ENCODE measurements at regions not wholly inside any gene's neighbourhood (a gene's known extent, or its start where the extent isn't known, plus 50 kb on each side); places are given as distances from the start of the nearest gene placed in this dataset.
A peak's percentile ranks its signal among the peaks of the same experiment; 100 is the strongest.

DNA sequence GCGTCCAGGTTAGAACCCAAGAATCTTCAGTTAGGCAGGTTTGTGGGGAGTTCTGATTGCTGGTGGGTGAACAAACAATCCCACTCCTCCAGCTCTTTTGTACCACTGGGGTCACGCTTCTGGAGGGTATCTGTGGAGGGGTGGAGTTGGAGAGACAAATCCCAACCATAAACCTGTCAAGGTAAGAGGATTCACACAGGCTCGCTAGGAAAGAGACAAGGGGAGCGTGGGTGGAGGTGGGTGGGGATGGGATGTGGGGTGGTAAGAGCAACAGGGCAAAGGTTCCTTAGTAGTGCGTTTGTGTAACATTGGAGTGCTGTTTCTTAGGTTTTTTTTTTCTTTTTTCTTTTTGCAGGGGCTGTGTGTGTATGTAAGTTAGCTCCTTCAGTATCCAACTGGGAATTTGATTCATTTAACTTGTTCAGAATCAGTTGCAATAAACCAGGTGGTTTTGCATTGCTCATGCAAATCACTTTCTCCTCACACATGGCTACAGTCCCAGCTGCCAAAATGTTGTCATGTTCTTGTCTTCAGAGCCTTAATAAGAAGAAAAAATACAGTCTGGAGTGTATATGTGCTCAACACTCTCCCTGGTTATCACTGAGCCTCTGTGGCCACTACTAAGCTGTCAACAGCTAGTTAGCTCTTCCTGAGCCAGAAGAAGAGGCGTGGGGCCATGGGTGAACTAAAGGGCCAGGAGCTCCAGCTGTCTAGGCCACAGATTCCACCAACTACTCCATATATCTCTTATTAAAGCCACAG is 164.0 kb upstream of the RAD23B start:
- no peak for DNase-seq (ENCODE audit: low spot score)

DNA sequence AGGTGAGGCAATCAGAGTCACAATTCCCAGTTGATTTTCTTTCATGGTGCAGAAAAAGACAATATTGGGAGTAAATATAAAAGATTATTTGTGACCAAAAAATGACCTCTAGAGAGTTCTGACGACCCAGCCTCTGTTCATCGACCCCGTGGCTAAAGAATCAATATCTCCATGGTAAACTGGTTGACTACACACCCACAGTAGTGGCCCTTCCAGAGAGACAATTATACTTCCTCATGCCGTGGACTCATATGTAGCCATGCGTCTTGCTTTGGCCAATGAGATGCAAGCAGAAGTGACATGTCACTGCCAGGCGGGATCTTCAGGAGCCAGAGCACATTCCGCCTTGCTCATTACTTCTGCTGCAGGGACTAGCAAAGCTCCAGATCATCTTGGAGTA is 163.3 kb upstream of the RAD23B start:
- DNase-seq (ENCODE audit: low spot score) = no peak

DNA sequence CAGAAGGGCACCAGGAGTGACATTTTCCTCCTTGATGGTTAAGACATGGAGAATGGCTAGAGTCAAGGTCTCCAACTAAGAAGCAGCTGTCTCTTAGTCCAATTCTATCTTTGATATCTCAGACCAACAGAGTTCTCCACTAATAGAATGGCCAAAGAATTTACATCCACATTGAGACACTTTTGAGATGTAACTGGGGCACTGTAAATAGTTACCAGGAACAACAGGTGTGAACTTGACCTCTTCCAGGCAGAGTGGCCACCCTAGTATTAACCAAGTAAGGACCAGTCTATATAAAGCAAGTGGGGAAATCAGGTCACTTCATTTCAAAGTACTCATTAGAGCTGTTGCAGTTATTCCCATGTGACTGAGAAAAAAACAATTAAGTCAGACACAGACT is 159.7 kb upstream of the RAD23B start:
- no peak for DNase-seq (ENCODE audit: low spot score)

DNA sequence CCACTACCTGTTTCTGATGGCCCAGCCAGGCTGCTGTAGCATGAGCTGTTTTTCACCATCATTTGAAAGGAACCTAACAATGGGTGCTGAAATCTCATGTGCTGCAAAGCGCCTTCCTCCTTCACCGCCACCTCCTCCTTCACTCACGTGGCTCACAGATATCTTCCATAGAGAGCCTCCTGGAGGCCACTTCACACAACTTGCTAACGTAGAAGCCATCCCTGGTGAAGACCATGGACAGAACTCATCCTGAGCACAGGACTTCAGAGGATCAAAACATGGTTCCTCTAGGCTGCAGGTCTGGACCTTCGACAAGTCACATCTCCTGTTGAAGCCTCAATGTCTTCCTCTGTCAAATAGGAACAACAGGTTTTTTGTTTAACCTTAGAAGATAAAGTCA is 155.5 kb upstream of the RAD23B start:
- no peak for DNase-seq (ENCODE audit: low spot score)

DNA sequence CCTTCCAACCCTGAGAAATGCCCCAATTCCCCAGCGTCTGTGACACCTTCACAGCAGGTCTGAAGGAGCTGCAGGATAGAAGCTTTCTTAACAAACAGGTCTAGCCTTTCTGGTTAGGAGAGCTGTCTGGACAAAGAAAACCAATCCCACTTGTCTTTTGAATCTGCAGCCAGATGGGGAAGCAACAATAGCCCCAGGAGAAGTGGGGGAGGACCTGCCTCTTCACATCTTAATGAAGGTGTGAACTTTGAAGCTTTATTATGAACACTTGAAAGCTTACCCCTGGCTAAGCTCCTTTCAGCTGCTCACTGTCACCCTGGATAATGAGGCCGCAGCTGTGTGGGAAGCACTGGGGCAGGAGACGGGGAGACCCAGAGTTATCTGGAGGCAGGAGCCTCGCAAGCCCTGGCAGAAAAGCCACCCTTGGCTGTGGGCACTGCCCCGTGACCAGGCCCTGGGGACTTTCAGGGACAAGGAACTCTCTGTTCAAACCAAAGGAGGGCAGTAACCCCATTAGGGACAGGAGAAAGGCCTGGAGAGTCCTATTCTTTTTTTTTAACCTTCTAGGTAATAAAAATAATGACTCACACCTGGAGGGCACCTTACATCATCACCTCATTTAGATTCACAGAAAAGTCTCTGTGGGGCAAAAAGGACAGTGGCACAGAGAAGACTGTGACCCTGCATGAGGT is 151.8 kb upstream of the RAD23B start:
- no peak for DNase-seq (ENCODE audit: low spot score)

DNA sequence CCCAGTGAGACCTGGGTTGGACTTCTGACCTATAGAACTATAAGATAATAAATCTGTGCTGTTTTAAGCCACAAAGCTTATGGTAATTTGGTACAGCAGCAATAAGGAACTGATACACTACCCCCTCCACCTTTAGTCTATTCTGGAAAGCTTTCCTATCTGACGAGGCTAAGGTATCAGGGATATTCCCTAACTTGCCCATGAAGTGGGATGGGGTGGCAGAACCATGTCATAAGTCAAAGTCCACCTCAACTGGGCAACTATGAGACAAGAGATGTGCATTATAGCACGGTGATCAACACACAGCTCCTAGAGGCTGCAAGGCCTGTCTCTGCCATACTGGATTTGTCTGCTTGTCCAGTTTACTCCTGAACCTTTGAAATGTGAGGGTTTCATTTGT is 146.8 kb upstream of the RAD23B start:
- DNase-seq (ENCODE audit: low spot score) = no peak

DNA sequence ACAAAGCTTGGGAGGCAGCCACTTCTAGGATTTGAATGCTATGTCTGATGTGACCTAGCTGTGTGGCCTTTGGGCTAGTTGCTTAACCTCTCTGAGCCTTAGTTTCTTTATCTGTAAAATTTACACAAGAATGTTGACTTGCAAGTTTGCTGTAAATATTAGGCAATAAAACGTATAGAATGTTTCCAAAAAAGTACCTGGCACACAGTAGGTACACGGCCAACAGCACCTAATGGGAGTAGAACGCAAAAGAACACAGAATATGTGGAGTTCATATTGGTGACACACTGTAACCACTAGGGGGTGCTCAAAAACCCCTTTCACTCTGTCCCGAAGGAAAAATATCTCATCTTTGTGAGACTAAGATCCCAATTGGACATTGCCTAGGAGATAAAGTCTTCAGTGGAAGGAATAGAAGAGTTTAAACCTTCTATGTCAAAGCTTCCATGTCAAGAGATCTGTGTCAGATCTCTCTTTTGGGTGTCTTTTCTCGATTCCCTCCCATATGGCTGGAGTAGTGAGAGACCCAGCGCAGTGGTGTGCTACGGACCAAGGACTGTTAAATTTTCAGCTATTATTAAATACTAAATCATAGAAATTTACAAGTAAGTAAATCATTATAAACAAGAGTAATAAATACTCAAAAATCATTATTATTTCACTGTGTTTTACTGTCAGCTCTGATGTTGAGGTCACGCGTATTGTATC is 145.4 kb upstream of the RAD23B start:
- DNase-seq (ENCODE audit: low spot score) = no peak

DNA sequence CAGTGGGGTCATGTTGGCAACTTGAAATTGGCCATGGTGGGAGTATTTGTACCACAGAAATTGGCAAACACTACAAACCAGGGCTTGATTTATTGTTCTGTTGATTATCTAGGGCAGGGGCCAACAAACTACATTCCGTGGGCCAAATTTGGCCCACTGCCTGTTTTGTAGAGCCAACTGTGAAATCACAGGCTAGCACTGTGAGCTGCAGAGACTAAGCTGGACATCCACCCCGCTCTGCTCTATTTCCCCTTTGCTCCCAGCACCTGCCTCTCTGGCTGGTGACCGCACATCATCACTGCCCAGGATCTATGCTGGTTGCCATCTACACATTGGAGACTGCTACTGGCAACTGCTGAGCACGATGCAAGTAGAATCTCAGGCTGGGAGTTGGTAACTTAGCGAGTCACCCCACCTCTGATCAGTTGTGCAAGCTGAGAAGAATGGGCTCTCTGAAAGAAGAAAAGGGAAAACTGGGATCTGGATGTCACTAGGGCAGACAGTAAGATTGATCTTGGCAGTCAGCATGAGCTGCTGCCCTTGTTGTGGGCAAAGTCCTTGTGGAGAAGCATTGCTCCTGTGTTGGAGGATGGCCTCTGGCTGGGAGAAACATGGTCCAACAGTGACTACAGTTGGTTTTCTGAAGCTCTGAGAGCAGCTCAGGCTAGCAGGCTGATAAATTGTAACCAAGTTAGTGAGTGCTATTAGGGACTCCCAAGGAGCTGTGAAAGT is 144.7 kb upstream of the RAD23B start:
- DNase-seq (ENCODE audit: low spot score) = no peak

DNA sequence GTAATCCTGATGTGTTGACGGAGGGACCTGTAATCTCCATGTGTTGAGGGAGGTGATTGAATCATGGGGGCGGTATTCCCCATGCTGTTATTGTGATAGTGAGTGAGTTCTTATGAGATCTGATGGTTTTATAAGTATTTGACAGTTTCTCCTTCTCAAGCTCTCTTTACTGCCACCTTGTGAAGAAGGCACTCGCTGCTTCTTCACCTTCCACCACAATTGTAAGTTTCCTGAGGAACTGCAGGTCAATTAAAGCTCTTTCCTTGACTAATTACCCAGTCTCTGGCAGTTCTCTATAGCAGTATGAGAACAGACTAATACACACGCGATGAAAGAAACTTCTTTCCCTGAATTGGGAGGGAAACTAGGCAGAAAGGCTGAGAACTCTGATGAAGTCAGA is 141.1 kb upstream of the RAD23B start:
- DNase-seq (ENCODE audit: low spot score) = no peak

DNA sequence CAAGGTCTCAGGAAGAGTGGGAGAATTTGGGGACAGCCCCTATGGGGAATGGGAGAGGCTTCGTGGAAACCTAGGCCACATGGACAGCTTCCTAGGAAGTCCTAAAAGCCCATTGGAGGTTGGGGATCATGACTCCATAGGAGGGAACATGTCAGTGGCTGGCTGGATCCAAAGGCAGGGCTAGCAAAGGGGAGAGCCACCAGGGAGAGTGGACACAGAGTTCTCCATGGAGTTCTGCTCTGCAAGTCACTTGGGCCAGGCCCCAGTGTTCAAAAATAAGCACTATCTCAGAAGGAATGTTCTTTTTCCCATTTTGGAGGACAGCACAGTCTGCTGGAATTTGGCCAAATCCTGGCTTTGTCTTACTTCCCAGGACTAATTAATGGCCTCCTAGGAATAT is 140.6 kb upstream of the RAD23B start:
- DNase-seq (ENCODE audit: low spot score) = no peak

DNA sequence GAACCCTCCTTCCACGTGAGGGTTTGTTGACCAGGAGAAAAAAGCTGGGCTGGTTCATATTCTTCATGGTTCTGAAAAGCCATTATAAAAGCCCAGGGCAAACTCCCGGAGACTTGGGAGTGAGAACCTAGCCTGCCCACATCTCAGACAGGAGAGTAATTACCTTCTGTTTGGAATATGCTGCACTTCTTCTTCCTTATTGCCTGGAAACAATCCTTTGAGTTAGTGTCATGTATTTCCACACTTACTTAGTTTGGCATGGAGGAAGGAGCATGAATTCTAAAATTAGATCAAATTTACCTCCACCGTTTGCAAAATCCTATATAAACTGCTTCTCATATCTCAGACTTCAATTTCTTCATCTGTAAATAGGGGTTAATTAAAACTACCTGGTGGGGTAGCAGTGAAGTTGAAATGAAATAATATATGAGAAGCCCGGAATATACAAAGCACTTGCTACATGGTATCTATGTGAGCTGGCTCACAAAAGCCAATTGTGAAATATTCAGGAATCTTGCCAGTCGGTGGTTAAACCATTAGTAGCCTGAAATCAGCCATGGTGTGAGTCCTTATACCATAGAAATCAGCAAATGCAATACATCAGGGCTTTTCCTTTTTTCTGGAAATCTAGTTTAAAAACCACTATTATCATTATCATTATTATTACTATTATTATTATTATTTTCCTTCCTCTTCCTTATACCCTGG is 140.0 kb upstream of the RAD23B start:
- DNase-seq (ENCODE audit: low spot score) = no peak

DNA sequence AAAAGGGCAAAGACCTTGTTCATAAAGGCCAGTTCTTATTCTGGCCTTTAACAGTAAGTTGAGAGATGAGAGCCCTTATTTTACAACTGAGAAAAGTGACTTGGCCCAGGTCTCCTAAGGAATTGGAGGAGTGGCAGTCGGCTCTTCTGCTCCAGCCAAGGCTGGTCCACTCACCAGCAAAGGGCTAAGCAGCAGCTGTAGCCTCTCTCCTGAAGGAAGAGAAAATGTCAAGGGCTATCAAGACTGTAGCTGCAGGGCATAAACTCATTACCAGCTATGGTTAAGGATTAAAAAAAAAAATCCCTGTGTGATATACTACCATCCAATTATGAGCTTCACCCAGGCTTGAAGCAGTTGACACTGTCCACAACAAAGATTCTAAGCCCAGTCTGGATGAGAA is 138.6 kb upstream of the RAD23B start:
- DNase-seq (ENCODE audit: low spot score) = no peak

DNA sequence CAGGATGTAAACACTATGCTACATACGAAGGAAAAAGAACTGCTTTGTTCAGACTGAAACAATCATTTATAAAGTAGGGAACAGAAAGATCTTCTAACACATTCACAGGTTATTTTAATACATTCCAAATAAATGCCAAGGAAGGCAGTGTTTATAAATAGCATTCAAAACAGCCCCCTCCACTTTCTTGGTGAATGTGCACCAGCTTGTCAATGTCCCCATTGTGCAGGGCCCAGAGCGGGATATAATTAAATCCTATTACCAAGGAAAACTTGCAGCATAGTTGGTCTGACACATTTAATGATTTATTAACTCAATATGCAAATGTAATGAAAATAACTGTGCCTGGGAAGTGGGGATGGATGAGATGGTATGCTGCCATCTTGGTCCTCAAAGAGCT is 135.9 kb upstream of the RAD23B start:
- DNase-seq (ENCODE audit: low spot score) = no peak

DNA sequence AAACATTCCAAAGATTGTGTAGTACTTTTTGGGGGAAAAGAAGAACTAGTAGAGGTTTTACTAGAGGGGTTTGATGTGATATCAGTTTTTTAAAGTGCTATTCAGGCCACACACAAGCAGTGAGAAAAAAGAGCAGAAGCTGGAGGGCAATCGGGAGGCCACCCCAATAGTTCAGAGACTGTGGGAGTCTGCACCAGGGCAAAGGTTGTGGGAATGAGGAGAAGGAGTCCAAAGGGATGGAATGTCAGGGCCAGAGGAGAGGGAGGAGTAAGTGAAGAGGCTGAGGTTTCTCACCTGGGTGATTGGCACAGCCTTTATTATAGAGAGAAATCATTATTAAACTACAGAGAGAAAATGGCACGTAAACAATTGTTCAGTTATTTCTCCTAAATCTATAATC is 134.9 kb upstream of the RAD23B start:
- no peak for DNase-seq (ENCODE audit: low spot score)

DNA sequence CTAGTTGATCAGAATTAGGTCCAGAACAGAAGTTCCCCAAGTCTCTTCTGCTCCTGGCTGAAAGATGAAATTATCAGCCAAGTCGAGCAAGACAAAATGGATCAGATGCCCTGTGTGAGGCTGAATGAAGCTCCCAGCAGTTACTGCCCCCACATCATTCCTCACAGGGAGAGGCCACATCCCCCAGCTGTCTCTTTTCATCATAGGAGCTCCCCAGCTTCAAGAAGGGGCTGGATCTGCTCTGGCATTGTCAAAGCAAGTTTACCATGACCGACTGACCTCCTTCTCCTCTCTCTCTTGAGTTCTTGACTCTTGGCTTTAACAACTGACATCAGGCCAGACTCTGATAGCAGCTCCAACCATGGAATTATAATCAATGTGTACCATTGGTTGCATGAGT is 133.3 kb upstream of the RAD23B start:
- DNase-seq (ENCODE audit: low spot score) = no peak

DNA sequence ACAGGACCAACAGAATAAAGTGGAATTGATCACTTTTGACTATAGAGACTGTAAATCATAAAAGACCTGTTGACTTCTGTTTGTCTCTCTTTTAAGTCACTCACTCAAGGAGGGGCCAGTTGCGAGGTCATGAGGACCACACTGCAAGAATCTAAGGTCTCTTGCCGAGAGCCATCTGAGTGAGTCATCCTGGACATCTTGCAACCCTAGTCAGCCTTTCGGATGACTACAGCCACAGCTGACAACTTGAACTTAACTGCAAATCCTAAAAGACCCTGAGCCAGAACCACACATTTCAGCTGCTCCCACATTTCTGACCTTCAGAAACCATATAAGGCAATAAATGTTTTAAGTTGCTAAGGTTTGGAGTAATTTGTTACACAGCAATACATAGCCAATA is 129.7 kb upstream of the RAD23B start:
- DNase-seq (ENCODE audit: low spot score) = no peak

DNA sequence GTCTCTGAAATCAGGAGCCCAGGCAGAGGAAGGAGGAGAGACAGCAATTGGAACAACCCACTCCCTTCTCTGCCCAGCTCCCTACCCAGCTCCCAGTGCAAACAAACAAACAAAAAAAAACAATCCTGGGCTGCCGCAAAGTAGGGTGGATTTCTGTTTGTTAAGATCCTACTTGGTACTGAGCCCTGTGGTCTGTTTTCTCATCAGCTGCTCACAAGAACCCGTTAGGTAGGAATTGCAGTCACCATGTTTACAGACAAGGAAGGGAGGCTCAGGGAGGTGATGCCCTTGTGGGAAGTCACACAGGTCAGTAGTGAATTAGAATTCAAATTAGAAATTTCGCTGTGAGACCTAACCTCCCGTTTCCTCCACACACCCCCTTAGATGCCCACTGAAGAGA is 128.8 kb upstream of the RAD23B start:
- no peak for DNase-seq (ENCODE audit: low spot score)

DNA sequence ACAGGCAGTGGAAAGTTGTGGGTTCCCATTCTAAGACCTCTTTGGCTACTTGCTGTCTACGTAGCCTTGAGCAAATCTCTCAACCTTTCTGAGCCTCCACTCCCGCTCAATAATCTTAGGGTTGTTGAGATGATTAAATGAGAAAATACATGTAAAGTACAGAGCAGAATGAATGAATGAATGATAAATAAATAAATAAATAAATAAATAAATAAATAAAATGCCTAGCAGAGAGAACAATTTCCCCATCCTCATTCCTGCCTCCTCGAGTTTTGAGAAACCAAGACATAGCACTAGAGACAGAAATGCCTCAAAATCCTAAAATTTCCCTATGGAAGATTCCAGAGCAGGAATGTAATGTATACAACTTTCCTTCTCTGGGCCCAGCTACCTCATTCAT is 128.3 kb upstream of the RAD23B start:
- DNase-seq (ENCODE audit: low spot score) = no peak

DNA sequence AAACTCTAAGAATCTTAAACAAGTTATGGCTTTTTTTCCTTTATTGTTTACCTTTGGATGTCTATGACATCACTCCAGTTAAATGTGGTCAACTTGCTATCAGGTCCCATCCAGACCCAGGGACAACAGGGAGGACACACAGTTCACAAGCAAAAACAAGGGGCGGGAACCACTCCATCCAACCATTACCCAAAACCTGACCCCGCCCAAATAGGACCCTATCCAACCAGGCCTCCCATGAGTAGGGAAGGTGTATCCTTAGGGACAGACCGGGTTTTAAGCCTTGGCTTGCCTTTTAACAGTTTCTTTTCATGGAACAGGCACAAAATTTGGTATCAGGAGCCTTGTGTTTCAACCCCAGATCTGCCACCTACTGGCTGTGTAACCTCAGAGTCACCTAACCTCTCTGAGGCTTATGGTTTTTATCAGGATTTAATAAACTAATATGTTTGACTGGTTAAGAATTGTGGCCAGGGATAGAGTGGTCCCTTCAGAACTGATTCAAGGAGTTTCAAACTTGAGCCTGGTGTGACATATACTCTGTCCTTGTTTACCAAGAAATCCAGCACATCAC is 127.7 kb upstream of the RAD23B start:
- no peak for DNase-seq (ENCODE audit: low spot score)

DNA sequence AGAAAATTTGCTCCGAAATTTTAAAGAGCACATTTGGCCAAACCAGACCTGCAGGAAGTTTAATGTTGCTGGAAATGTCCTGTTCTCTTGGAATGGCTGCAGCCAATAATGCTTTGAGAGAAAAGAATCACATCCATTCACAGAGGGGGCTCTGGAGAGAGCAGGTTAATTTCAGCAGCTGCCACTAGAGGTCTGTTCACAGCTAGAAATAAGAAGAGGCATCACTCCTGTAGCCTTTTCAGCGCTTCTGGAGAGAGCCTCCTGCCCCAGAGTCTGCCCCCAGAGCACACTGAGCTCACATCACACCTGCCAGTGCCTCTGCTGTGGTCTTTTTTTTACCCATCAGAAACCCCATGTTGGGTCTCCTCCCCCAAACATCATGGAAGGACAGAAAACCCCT is 124.8 kb upstream of the RAD23B start:
- DNase-seq (ENCODE audit: low spot score) = peak; percentile 57

DNA sequence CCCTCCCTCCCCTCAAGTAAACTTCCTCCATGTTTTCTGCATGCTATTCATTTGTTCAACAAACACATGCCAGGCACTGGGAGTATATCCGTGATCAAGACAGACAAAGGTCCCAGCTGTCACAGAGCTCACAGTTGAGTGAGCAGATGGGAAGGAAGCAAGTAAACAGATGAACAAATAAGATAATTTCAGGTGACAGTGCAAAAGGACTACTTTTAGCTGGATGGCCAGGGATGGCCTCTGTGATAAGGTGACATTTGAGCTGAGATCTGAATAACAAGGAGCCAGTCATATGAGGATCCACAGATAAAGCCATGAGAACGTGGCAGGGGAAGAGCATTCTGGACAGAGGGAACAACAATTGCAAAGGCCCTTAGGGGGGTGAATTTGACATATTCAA is 121.7 kb upstream of the RAD23B start:
- no peak for DNase-seq (ENCODE audit: low spot score)

DNA sequence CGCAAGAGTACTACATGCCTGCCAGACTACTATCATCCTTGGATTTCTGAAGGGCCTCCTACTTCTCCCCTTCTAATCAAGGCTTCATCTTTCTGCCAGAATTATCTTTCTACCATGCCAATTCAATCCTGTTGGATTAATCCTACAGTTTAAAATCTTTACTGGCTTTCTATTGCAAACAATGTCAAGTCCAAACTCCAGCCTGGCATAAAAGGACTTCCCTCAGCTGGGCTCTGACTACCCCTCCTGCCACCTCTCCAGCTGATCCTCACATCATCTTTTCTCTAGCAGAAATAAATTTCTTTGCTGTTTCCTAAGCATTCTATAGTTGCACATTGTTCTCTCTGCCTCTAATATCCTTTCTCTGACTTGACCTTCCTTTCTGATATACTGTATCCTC is 119.7 kb upstream of the RAD23B start:
- DNase-seq (ENCODE audit: low spot score) = no peak

All from globus pallidus (tissue), 1 donor.